ENCODE measurements at regions not wholly inside any gene's neighbourhood (a gene's known extent, or its start where the extent isn't known, plus 50 kb on each side); places are given as distances from the start of the nearest gene placed in this dataset.

GRCh38 chr13:99892866-99893504 is 78.6 kb downstream of the ZIC5 start:
- no peak for DNase-seq (ENCODE audit: low read depth)

- DNase-seq (ENCODE audit: low read depth): no peak
Observed at GRCh38 chr13:99892196-99892613, 79.4 kb downstream of the ZIC5 start.

- no peak for DNase-seq (ENCODE audit: low read depth)
Observed at GRCh38 chr13:99886706-99887105, 84.9 kb downstream of the ZIC5 start.

- no peak for DNase-seq (ENCODE audit: low read depth)
Observed at GRCh38 chr13:99884913-99885312, 86.7 kb downstream of the ZIC5 start.

GRCh38 chr13:99883805-99884204 is 87.8 kb downstream of the ZIC5 start:
- DNase-seq (ENCODE audit: low read depth): no peak

GRCh38 chr13:99878921-99879610 is 92.5 kb downstream of the ZIC5 start:
- no peak for DNase-seq (ENCODE audit: low read depth)

GRCh38 chr13:99876651-99877050 is 94.9 kb downstream of the ZIC5 start:
- DNase-seq (ENCODE audit: low read depth): no peak

GRCh38 chr13:99875391-99875790 is 96.2 kb downstream of the ZIC5 start:
- DNase-seq (ENCODE audit: low read depth): no peak

GRCh38 chr13:99873832-99874430 is 97.6 kb downstream of the ZIC5 start:
- DNase-seq (ENCODE audit: low read depth): no peak

GRCh38 chr13:99873141-99873540 is 98.4 kb downstream of the ZIC5 start:
- no peak for DNase-seq (ENCODE audit: low read depth)

GRCh38 chr13:99871249-99871898 is 100.2 kb downstream of the ZIC5 start:
- DNase-seq (ENCODE audit: low read depth): no peak

GRCh38 chr13:99870541-99870940 is 101.0 kb downstream of the ZIC5 start:
- DNase-seq (ENCODE audit: low read depth): no peak

- no peak for DNase-seq (ENCODE audit: low read depth)
Observed at GRCh38 chr13:99869830-99870229, 101.7 kb downstream of the ZIC5 start.

- DNase-seq (ENCODE audit: low read depth): no peak
Observed at GRCh38 chr13:99868767-99869166, 102.8 kb downstream of the ZIC5 start.

- no peak for DNase-seq (ENCODE audit: low read depth)
Observed at GRCh38 chr13:99867535-99868257, 103.9 kb downstream of the ZIC5 start.

GRCh38 chr13:99866781-99867180 is 104.8 kb downstream of the ZIC5 start:
- DNase-seq (ENCODE audit: low read depth): no peak

GRCh38 chr13:99865420-99865930 is 106.1 kb downstream of the ZIC5 start:
- DNase-seq (ENCODE audit: low read depth): no peak

GRCh38 chr13:99864627-99864990 is 107.0 kb downstream of the ZIC5 start:
- no peak for DNase-seq (ENCODE audit: low read depth)

GRCh38 chr13:99863789-99864626 is 107.6 kb downstream of the ZIC5 start:
- DNase-seq (ENCODE audit: low read depth): no peak

- no peak for DNase-seq (ENCODE audit: low read depth)
Observed at GRCh38 chr13:99862244-99862643, 109.3 kb downstream of the ZIC5 start.

- no peak for DNase-seq (ENCODE audit: low read depth)
Observed at GRCh38 chr13:99861771-99862170, 109.8 kb downstream of the ZIC5 start.

Data from amniotic epithelial cell (primary cell).